Activated CD8-positive, alpha-beta memory T cell treated with anti-CD3 and anti-CD28 coated beads, Interleukin-2, amount 50 U/mL, for 1 hour (primary cell): ENCODE measurements at regions not wholly inside any gene's neighbourhood (a gene's known extent, or its start where the extent isn't known, plus 50 kb on each side); places are given as distances from the start of the nearest gene placed in this dataset.
"Not testable (repeated sequence)": the region's sequence is repeated elsewhere in the genome, so short reads cannot be mapped to it uniquely, and the experiment has no call there.

Experiments used
- DNase-seq: peaks from one replicate; pipeline ENCODE4 v3.0.0-alpha.2; 2020; ENCODE audit errors: extremely low read depth

DNA sequence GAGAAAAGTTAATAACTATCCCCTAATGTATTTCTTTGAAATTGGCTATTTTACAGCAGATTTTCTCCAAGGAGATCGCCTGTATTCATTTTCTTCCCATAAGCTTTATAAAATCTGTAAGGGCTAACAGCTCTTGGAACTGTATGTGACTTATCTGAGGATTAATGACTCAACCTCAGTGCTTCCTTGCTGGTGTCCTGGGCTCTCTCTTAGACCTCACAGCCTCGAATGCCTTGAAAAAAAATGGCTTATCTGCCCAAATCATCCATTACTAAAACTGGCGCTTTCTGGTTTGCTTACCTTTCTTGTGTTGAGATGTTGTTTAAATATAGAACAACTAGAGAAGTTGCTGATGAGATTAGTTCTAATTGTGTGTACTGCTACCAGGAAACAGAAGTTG, 713.6 kb downstream of the SLC4A3 start:
- DNase-seq = no peak

- DNase-seq = no peak
These were observed 719.5 kb downstream of the SLC4A3 start for GRCh38 chr2:220346919-220347318.

GRCh38 chr2:220347626-220348025, 720.2 kb downstream of the SLC4A3 start:
- no peak for DNase-seq

DNA sequence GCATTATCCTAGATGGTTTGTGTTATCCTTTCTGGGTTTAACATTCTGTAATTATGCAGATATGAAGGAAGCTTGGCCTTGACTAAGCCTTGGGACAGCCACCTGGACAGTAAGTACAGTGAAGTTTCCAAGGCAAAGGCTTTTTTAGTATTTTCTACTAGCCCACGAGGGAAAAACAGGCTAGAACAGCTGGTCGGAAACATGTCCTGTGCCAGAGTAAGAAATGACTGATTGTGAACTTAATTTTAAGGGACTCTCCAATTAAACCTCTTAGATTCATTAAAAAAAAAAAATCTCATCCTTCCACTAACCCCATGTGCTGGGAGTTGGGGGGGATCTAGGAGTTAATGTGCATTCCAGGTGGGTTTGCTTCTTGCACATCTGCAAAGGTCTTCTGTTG, 720.8 kb downstream of the SLC4A3 start:
- no peak for DNase-seq

GRCh38 chr2:220353897-220354296, 726.5 kb downstream of the SLC4A3 start:
- DNase-seq = no peak

DNA sequence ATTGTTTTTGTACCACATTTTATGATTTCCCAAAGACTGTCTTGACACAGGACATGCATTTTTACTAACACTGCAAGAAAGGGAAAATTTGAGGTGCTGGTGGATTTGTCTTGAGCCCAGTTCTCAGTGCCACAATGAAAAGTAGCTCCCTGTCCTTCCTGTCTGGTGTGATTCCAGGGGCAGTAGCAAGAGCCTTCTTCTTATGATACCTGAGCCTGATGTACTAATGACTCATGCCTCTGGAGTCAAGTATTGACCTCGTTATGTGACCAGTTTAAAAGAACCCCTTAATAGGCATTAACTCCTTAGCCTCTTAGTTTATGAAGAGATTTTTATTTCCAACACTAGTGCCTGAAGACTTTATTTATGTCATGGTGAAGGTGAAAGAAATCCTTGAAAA, 728.6 kb downstream of the SLC4A3 start:
- DNase-seq = no peak

DNA sequence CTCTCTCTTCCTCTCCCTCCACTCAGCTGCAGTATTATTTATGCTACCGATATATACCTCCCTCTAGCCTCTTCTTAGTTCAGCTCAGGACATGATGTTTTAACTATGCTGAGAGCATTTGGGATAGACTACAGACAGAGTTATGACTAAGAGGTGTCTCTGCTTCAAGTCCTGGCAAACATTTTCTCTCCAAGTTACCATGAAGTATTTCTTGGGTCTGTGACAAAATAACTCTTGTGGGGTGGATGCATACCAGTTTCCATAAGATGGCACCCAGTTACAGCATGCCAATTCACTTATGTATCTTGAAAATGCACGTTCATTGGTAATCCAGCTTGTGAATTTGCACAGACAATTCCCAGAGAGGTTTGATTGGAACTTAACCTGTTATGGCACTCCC, 737.6 kb downstream of the SLC4A3 start:
- DNase-seq = no peak

DNA sequence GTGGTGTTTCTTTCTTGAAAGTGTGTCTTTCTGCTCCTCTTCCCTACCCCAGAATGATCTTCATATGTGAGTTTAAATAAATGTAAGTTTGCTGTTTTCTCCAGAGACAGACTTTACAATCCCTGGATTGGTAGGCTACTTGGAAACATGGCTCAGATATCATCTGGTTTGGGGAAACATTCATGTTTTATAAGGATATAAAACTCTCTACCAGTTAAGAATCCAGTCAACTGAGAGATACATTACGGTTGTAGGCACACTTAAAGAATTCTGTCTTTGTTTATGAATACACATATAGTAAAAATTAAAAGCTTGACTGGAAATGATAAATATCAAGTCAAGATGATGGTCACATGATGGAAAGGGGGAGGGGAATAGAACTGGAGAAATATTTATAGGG, 739.3 kb downstream of the SLC4A3 start:
- no peak for DNase-seq

DNA sequence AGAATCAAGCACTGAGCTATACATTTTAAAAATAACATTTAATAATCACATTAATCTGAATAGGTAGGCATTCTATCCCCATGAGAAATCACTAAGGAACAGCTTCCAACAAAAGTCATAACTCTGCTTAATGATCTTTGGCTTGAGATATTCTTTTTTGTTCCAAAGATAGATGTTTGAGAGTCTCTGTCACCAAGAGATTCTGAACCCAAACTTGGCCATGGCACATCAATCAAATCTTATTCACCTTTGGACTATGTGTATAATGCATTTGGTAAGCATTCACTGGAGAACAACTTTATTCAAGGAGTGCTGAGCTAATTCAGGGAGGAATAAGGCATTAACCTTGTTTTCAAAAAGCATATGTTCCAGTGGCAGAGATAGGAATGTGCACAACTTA, 743.3 kb downstream of the SLC4A3 start:
- DNase-seq = no peak

GRCh38 chr2:220371211-220371610, 743.8 kb downstream of the SLC4A3 start:
- no peak for DNase-seq

DNA sequence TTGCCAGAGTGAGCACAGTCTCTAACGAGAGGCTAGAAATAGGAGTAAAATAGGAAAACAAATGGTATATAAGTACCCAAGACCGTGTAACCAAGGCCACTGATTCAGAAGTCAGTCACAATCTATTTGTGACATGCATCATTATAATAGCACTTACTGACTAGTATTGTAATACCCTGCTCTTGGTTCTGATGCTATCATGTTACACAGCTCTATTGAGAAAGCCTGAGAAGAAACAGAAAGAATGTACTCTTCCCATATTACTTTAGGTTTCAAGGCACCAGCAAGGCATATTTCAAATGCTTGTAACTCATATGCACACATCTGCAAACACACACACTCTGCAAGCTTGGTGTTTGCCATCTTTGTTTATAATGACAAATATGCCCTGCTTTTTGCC, 746.4 kb downstream of the SLC4A3 start:
- no peak for DNase-seq

GRCh38 chr2:220374282-220374681, 746.9 kb downstream of the SLC4A3 start:
- DNase-seq = no peak

GRCh38 chr2:220377482-220378155, 750.2 kb downstream of the SLC4A3 start:
- DNase-seq = no peak

DNA sequence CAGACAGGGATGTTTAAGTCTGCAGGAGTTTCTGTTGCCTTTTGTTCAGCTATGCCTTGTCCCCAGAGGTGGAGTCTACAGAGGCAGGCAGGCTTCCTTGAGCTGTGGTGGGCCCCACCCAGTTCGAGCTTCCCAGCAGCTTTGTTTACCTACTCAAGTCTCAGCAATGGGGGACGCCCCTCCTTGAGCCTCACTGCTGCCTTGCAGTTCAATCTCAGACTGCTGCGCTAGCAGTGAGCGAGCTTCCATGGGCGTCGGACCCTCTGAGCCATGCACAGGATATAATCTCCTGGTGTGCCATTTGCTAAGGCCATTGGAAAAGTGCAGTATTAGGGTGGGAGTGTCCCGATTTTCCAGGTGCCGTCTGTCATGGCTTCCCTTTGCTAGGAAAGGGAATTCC, 760.3 kb downstream of the SLC4A3 start:
- not testable (repeated sequence) for DNase-seq

GRCh38 chr2:220393711-220394110, 766.3 kb downstream of the SLC4A3 start:
- DNase-seq = no peak

- DNase-seq = no peak
These were observed 767.0 kb downstream of the SLC4A3 start for GRCh38 chr2:220394433-220394832.

DNA sequence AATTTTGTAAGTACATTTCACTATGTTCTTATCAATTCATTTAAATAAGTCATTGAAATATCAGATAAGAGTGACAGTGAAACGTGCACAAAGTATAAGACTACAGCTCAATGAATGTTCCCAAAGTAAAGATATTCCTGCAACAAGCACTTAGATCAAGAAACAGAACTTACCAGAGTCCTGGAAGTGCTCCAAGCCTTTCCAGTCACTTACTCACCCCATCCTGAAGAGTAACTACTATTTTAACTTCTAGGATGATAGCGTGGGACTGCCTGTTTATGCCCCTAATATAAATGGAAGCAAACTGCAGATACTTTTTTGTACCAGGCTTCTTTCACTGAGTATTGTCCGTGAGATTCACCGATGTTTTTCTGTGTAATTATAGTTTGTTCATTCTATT, 768.9 kb downstream of the SLC4A3 start:
- no peak for DNase-seq

DNA sequence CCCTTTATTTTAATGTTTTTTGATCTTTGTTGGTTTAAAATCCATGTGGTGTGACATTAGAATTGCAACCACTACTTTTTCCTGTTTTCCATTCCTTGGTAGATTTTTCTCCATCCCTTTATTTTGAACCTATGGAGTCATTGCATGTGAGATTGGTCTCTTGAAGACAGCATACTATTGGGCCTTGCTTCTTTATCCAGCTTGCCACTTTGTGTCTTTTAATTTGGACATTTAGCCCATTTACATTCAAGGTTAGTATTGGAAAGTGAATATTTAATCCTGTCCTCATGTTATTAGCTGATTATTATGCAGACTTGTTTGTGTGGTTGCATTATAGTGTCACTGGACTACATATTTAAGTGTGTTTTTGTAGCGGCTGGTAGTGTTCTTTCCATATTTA, 782.9 kb downstream of the SLC4A3 start:
- DNase-seq = no peak

- DNase-seq = no peak
These were observed 790.1 kb downstream of the SLC4A3 start for GRCh38 chr2:220417503-220417902.

DNA sequence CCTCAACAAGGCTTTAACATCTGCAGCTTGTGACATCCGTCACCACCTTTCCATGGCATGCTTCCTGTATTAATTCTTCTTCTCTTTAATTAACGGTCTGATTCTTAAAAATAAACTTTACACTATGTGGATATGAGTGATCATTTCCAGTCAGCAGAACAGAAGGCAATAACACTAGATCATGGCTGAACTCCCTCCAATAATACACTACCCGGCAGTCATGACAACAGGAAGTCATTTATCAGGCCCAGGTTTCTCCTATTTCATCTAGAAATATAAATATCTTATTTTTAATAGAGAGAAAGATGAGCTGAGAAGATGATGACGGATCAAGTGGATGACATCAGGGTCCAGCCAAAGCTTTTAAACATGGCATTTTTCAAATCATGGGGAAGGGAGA, 792.2 kb downstream of the SLC4A3 start:
- DNase-seq = no peak

DNA sequence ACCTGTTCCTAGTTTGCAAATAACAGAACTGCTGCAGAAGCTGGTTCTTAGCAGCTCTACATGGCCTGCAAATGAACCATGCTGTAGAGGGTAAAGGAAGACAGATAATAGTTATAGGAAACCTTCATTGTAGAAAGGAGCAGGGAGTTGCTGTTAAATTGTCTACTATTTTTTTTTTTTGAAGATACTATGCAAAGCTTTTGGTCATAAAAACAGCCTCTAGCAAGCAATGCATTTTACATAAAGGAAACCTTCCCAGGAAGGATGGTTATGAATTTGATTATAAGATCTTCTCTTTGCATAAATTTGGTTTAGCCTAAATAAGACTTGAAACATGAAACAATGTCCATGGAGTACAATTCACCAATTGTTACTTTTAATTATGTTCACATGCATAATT, 793.4 kb downstream of the SLC4A3 start:
- no peak for DNase-seq

GRCh38 chr2:220422676-220423075, 795.2 kb downstream of the SLC4A3 start:
- DNase-seq = no peak

DNA sequence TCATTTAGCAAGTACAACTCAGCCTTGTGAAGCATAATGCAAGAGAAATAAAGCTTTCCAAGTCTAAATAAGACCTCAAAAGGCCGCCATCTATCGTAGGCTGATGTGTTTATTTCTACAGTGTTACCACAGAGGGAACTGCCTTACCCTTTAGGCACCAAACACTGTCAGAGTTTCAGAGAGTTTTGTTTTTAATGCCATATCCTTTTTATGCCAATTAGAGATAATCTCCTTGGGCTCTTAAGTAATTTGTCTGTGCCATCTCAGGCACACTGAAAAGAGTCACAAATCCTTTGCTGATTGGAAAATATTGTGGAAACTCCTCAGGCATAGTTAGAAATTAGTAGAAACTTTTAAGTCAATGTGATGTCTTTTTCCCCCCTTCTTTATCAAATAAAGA, 797.1 kb downstream of the SLC4A3 start:
- no peak for DNase-seq

DNA sequence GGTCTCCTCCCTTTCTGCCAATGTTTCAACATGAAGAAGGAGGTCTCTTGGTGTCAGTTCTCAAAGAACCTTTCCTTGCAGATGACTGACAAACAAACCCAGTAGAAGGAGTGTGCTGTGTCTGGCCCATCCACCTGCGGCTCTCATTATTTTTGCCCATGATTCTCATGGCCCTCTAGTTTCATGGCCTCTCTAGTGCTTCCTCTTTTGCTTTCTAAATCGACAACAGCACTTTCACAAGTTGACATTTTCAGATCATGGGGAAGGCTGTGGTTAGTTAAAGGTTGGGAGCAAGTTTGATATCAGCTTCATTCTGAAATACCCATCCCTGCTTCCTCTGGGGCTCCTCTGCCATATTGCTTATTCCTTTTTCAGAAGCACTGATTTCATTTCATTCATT, 805.2 kb downstream of the SLC4A3 start:
- DNase-seq = no peak
